CD4-positive, CD25-positive, alpha-beta regulatory T cell (primary cell): ENCODE measurements at regions not wholly inside any gene's neighbourhood (a gene's known extent, or its start where the extent isn't known, plus 50 kb on each side); places are given as distances from the start of the nearest gene placed in this dataset.
"Not testable (repeated sequence)": the region's sequence is repeated elsewhere in the genome, so short reads cannot be mapped to it uniquely, and the experiment has no call there.

ENCODE experiments used
- ATAC-seq, 2 donors: fragments of 150-1000 bp; cut with Tn5 transposase; one replicate each; pipeline ENCODE4 v1.10.0; 2021; ENCODE audit warnings: low read depth in 2 of 2, moderate number of reproducible peaks in 2 of 2, moderate library complexity in 1 of 2
- DNase-seq, 3 donors: peaks; one replicate each; pipeline versions ENCODE4 v3.0.0 to v3.0.0-alpha.2; 2012 to 2022; ENCODE audit warnings: mixed read lengths in 1 of 3
- H3K27ac ChIP-seq: one replicate; pipeline ENCODE4 v1.7.0; 2013; ENCODE audit warnings: mild to moderate bottlenecking, low read length; ENCODE audit not compliant: insufficient read depth, poor library complexity, severe bottlenecking
- H3K27me3 ChIP-seq: one replicate; pipeline ENCODE4 v1.7.0; 2013; ENCODE audit warnings: low read length; ENCODE audit not compliant: control insufficient read depth, insufficient read depth
- H3K36me3 ChIP-seq: one replicate; pipeline ENCODE4 v1.7.0; 2013; ENCODE audit warnings: mild to moderate bottlenecking, low read length, moderate library complexity; ENCODE audit not compliant: control insufficient read depth, insufficient read depth
- H3K4me1 ChIP-seq: 2 replicates; pipeline ENCODE4 v1.7.0; 2013; ENCODE audit warnings: mild to moderate bottlenecking, low read length; ENCODE audit not compliant: insufficient read depth, control insufficient read depth, poor library complexity, severe bottlenecking
- H3K4me3 ChIP-seq: one replicate; pipeline ENCODE4 v1.7.0; 2013; ENCODE audit warnings: low read depth, mild to moderate bottlenecking, low read length, moderate library complexity
- H3K9me3 ChIP-seq, 2 experiments: 1 replicate in 1 of 2; 2 replicates in 1 of 2; pipeline ENCODE4 v1.7.0; 2013; ENCODE audit warnings: low read length in 2 of 2, mild to moderate bottlenecking in 1 of 2, moderate library complexity in 1 of 2; ENCODE audit not compliant: control insufficient read depth in 2 of 2
- H3K27ac Mint-ChIP-seq, 3 donors: one replicate each; pipeline ENCODE4 v1.8.0; 2020 to 2022; ENCODE audit warnings: mild to moderate bottlenecking in 3 of 3, mixed read lengths in 3 of 3, moderate library complexity in 2 of 3
- H3K27me3 Mint-ChIP-seq: one replicate; pipeline ENCODE4 v1.8.0; 2022; ENCODE audit warnings: mild to moderate bottlenecking, mixed read lengths
- H3K36me3 Mint-ChIP-seq: one replicate; pipeline ENCODE4 v1.8.0; 2020; ENCODE audit warnings: mixed read lengths
- H3K4me1 Mint-ChIP-seq, 4 donors: one replicate each; pipeline ENCODE4 v1.8.0; 2020 to 2022; ENCODE audit warnings: mixed read lengths in 4 of 4, mild to moderate bottlenecking in 1 of 4
- H3K4me3 Mint-ChIP-seq, 4 donors: one replicate each; pipeline ENCODE4 v1.8.0; 2020 to 2022; ENCODE audit warnings: mild to moderate bottlenecking in 4 of 4, mixed read lengths in 4 of 4, moderate library complexity in 3 of 4
- H3K9me3 Mint-ChIP-seq, 7 donors: one replicate each; pipeline ENCODE4 v1.8.0; 2020 to 2022; ENCODE audit warnings: mixed read lengths in 7 of 7, mild to moderate bottlenecking in 3 of 7, moderate library complexity in 2 of 7

- H3K27ac Mint-ChIP-seq, H3K36me3 ChIP-seq, H3K4me3 Mint-ChIP-seq, H3K27me3 Mint-ChIP-seq, ATAC-seq, DNase-seq, H3K4me1 Mint-ChIP-seq, H3K4me3 ChIP-seq, H3K4me1 ChIP-seq, H3K9me3 ChIP-seq, H3K27ac ChIP-seq, H3K27me3 ChIP-seq, H3K9me3 Mint-ChIP-seq, H3K36me3 Mint-ChIP-seq: not testable (repeated sequence)
These were observed 291.5 kb downstream of the ADGRD1 start for GRCh38 chr12:131245161-131245560.

GRCh38 chr12:131245564-131246355, 292.1 kb downstream of the ADGRD1 start:
- H3K4me3 Mint-ChIP-seq = no peak overlapping the region
- no peak for ATAC-seq
- Histone ChIP-seq H3K4me3 (no peak overlapping the region), H3K9me3 (no peaks in the 10 kb centered on the region), H3K27ac (no peak overlapping the region), H3K36me3 (no peaks in the 10 kb centered on the region), H3K27me3 (no peaks in the 10 kb centered on the region), H3K4me1 (no peaks in the 10 kb centered on the region)
- peaks cover 9% of the 10 kb centered on the region for H3K27me3 Mint-ChIP-seq
- no peaks in the 10 kb centered on the region for H3K9me3 Mint-ChIP-seq
- no peak for DNase-seq
- H3K36me3 Mint-ChIP-seq = no peaks in the 10 kb centered on the region
- no peak overlapping the region for H3K27ac Mint-ChIP-seq
- no peaks in the 10 kb centered on the region for H3K4me1 Mint-ChIP-seq

GRCh38 chr12:131247026-131247725, 293.5 kb downstream of the ADGRD1 start:
- H3K9me3 Mint-ChIP-seq, H3K36me3 Mint-ChIP-seq, H3K27me3 ChIP-seq, H3K4me3 ChIP-seq, H3K36me3 ChIP-seq, DNase-seq, H3K4me3 Mint-ChIP-seq, ATAC-seq, H3K27ac ChIP-seq, H3K4me1 Mint-ChIP-seq, H3K27me3 Mint-ChIP-seq, H3K9me3 ChIP-seq, H3K4me1 ChIP-seq: not testable (repeated sequence)
- peak overlapping the region in 1 of 3 donors; percentile 69 for H3K27ac Mint-ChIP-seq

GRCh38 chr12:131247875-131248274, 294.2 kb downstream of the ADGRD1 start:
- H3K9me3 Mint-ChIP-seq, H3K4me3 Mint-ChIP-seq, H3K27me3 ChIP-seq, H3K4me1 ChIP-seq, H3K27ac Mint-ChIP-seq, H3K27me3 Mint-ChIP-seq, H3K4me1 Mint-ChIP-seq, H3K4me3 ChIP-seq, DNase-seq, H3K36me3 Mint-ChIP-seq, H3K27ac ChIP-seq, H3K36me3 ChIP-seq, ATAC-seq, H3K9me3 ChIP-seq: not testable (repeated sequence)

GRCh38 chr12:131249246-131250027, 295.7 kb downstream of the ADGRD1 start:
- DNase-seq (no peak), ATAC-seq (no peak)
- Histone ChIP-seq H3K27ac (no peak overlapping the region), H3K36me3 (no peaks in the 10 kb centered on the region), H3K4me3 (no peak overlapping the region), H3K27me3 (no peaks in the 10 kb centered on the region), H3K4me1 (no peaks in the 10 kb centered on the region), H3K9me3 (no peaks in the 10 kb centered on the region)
- Mint-ChIP-seq H3K4me3 (no peak overlapping the region), H3K9me3 (no peaks in the 10 kb centered on the region), H3K27ac (no peak overlapping the region), H3K4me1 (no peaks in the 10 kb centered on the region), H3K27me3 (peaks cover 4% of the 10 kb centered on the region), H3K36me3 (no peaks in the 10 kb centered on the region)

- H3K36me3 ChIP-seq = no peaks in the 10 kb centered on the region
- Mint-ChIP-seq H3K9me3 (no peaks in the 10 kb centered on the region), H3K4me1 (no peaks in the 10 kb centered on the region), H3K36me3 (no peaks in the 10 kb centered on the region), H3K27me3 (peaks cover 4% of the 10 kb centered on the region), H3K27ac (no peak overlapping the region), H3K4me3 (no peak overlapping the region)
- H3K9me3 ChIP-seq = no peaks in the 10 kb centered on the region
- ATAC-seq (no peak), DNase-seq (no peak)
- no peaks in the 10 kb centered on the region for H3K4me1 ChIP-seq
- no peaks in the 10 kb centered on the region for H3K27me3 ChIP-seq
- no peak overlapping the region for H3K4me3 ChIP-seq
- H3K27ac ChIP-seq = no peak overlapping the region
These were observed 296.6 kb downstream of the ADGRD1 start for GRCh38 chr12:131250028-131250950.

GRCh38 chr12:131250951-131251315, 297.2 kb downstream of the ADGRD1 start:
- no peak for ATAC-seq

More at GRCh38 chr12:131250951-131251315, 297.2 kb downstream of the ADGRD1 start:
- Mint-ChIP-seq H3K4me1 (no peaks in the 10 kb centered on the region), H3K27ac (no peak overlapping the region), H3K9me3 (no peaks in the 10 kb centered on the region), H3K27me3 (peaks cover 4% of the 10 kb centered on the region), H3K36me3 (no peaks in the 10 kb centered on the region), H3K4me3 (no peak overlapping the region)
- Histone ChIP-seq H3K27ac (no peak overlapping the region), H3K4me1 (no peaks in the 10 kb centered on the region), H3K4me3 (no peak overlapping the region), H3K36me3 (no peaks in the 10 kb centered on the region), H3K27me3 (no peaks in the 10 kb centered on the region), H3K9me3 (no peaks in the 10 kb centered on the region)
- DNase-seq = no peak
